Right atrium auricular region (tissue), 2 donors: ENCODE measurements at regions not wholly inside any gene's neighbourhood (a gene's known extent, or its start where the extent isn't known, plus 50 kb on each side); places are given as distances from the start of the nearest gene placed in this dataset.

Source experiments
- DNase-seq: peaks from one replicate; pipeline ENCODE4 v3.0.0-alpha.2; 2019; ENCODE audit warnings: low spot score
- H3K27ac ChIP-seq, 2 donors: fragments of 200-600 bp; sonication (generic); 1 replicate in 1 of 2; 2 replicates in 1 of 2; pipeline ENCODE4 v1.5.1; 2016 to 2019
- H3K27me3 ChIP-seq, 2 donors: fragments of 200-600 bp; sonication (generic); one replicate each; pipeline versions ENCODE4 v1.5.1 to v1.6.0; 2017 to 2019
- H3K36me3 ChIP-seq: fragments of 200-600 bp; sonication (generic); one replicate; pipeline ENCODE4 v1.5.1; 2016
- H3K4me1 ChIP-seq, 2 donors: fragments of 200-600 bp; sonication (generic); one replicate each; pipeline versions ENCODE4 v1.5.1 to v1.6.0; 2017 to 2019
- H3K4me3 ChIP-seq, 2 donors: fragments of 200-600 bp; sonication (generic); 1 replicate in 1 of 2; 2 replicates in 1 of 2; pipeline ENCODE4 v1.5.1; 2017 to 2019; ENCODE audit warnings: mild to moderate bottlenecking in 1 of 2, moderate library complexity in 1 of 2
- H3K9me3 ChIP-seq, 2 donors: fragments of 200-600 bp; sonication (generic); one replicate each; pipeline ENCODE4 v1.5.1; 2019
- CTCF ChIP-seq, 2 donors: fragments of 200-600 bp; sonication (generic); IDR thresholded peaks; one replicate each; pipeline ENCODE4 v1.5.1; 2019; ENCODE audit warnings: antibody characterized with exemption in 2 of 2

GRCh38 chr21:35749904-35750303, 310.4 kb downstream of the SETD4 start:
- H3K4me3 ChIP-seq = no peak overlapping the region
- H3K36me3 ChIP-seq = no peaks in the 10 kb centered on the region
- no peaks in the 10 kb centered on the region for H3K9me3 ChIP-seq
- TF ChIP-seq CTCF (IDR thresholded peaks at IDR 0.05) = no peak
- no peak for DNase-seq
- H3K27ac ChIP-seq = no peak overlapping the region
- no peaks in the 10 kb centered on the region for H3K27me3 ChIP-seq
- H3K4me1 ChIP-seq = no peaks in the 10 kb centered on the region

GRCh38 chr21:35748678-35749314, 311.5 kb downstream of the SETD4 start:
- H3K4me3 ChIP-seq = no peak overlapping the region
- H3K27me3 ChIP-seq = no peaks in the 10 kb centered on the region
- no peaks in the 10 kb centered on the region for H3K4me1 ChIP-seq
- no peaks in the 10 kb centered on the region for H3K36me3 ChIP-seq
- TF ChIP-seq CTCF (IDR thresholded peaks at IDR 0.05) = no peak
- no peak overlapping the region for H3K27ac ChIP-seq
- no peak for DNase-seq
- no peaks in the 10 kb centered on the region for H3K9me3 ChIP-seq

- TF ChIP-seq CTCF (IDR thresholded peaks at IDR 0.05) = no peak
- Histone ChIP-seq H3K4me3 (no peak overlapping the region), H3K27me3 (no peaks in the 10 kb centered on the region), H3K9me3 (peaks cover 3% of the 10 kb centered on the region in 2 donors), H3K4me1 (peaks cover 0 to 2% of the 10 kb centered on the region in 2 donors), H3K27ac (no peak overlapping the region), H3K36me3 (no peaks in the 10 kb centered on the region)
- DNase-seq = no peak
These were observed 316.8 kb downstream of the SETD4 start for GRCh38 chr21:35743571-35743970.

- Histone ChIP-seq H3K27me3 (no peaks in the 10 kb centered on the region), H3K36me3 (no peaks in the 10 kb centered on the region), H3K4me1 (peaks cover 0 to 7% of the 10 kb centered on the region in 2 donors), H3K9me3 (peaks cover 3% of the 10 kb centered on the region in 2 donors), H3K4me3 (no peak overlapping the region), H3K27ac (no peak overlapping the region)
- DNase-seq = no peak
- no peak for TF ChIP-seq CTCF (IDR thresholded peaks at IDR 0.05)
These were observed 321.9 kb downstream of the SETD4 start for GRCh38 chr21:35738347-35738961.

- DNase-seq = peak; percentile 61
- peak overlapping the region in 1 of 2 donors; percentile 9 for H3K27ac ChIP-seq
- no peak overlapping the region for H3K4me3 ChIP-seq
- TF ChIP-seq CTCF (IDR thresholded peaks at IDR 0.05) = no peak
- H3K27me3 ChIP-seq = no peaks in the 10 kb centered on the region
- no peaks in the 10 kb centered on the region for H3K36me3 ChIP-seq
- H3K9me3 ChIP-seq = peaks cover 3% of the 10 kb centered on the region in 2 donors
- H3K4me1 ChIP-seq = peaks cover 0 to 7% of the 10 kb centered on the region in 2 donors
These were observed 322.4 kb downstream of the SETD4 start for GRCh38 chr21:35737899-35738346.
